MM.1S (cell line): ENCODE measurements at regions not wholly inside any gene's neighbourhood (a gene's known extent, or its start where the extent isn't known, plus 50 kb on each side); places are given as distances from the start of the nearest gene placed in this dataset.

Experiments
- DNase-seq: peaks from one replicate; pipeline ENCODE4 v3.0.0-alpha.2; 2015
- H2AFZ ChIP-seq: fragments of 300-600 bp; sonication (generic); 2 replicates; pipeline ENCODE4 v1.6.0; 2016; ENCODE audit warnings: antibody characterized with exemption, low read length
- H3F3A ChIP-seq: fragments of 300-600 bp; sonication (generic); 2 replicates; pipeline ENCODE4 v1.6.1; 2016; ENCODE audit warnings: mild to moderate bottlenecking, antibody characterized with exemption, low read length, moderate library complexity, mixed read lengths; ENCODE audit not compliant: insufficient read depth
- H3K27ac ChIP-seq: fragments of 300-600 bp; sonication (generic); 2 replicates; pipeline ENCODE4 v1.5.1; 2016; ENCODE audit warnings: mild to moderate bottlenecking, low read length
- H3K27me3 ChIP-seq: fragments of 300-600 bp; sonication (generic); replicated peaks from 2 replicates; pipeline ENCODE4 v1.6.0; 2016; ENCODE audit warnings: low read length; ENCODE audit not compliant: insufficient read depth
- H3K36me3 ChIP-seq: fragments of 300-600 bp; sonication (generic); replicated peaks from 2 replicates; pipeline ENCODE4 v1.6.1; 2016; ENCODE audit warnings: mild to moderate bottlenecking, low read length, mixed read lengths; ENCODE audit not compliant: insufficient read depth
- H3K4me1 ChIP-seq: fragments of 300-600 bp; sonication (generic); 2 replicates; pipeline ENCODE4 v1.6.1; 2016; ENCODE audit warnings: low read length, mixed read lengths
- H3K4me2 ChIP-seq: fragments of 300-600 bp; sonication (generic); 2 replicates; pipeline ENCODE4 v1.6.0; 2016; ENCODE audit warnings: low read depth, low read length
- H3K4me3 ChIP-seq: fragments of 300-600 bp; sonication (generic); 2 replicates; pipeline ENCODE4 v1.5.1; 2016; ENCODE audit warnings: low read length, mixed read lengths
- H3K79me2 ChIP-seq: fragments of 300-600 bp; sonication (generic); 2 replicates; pipeline ENCODE4 v1.6.1; 2016; ENCODE audit warnings: mixed run types, low read length, mixed read lengths
- H3K9ac ChIP-seq: fragments of 300-600 bp; sonication (generic); 2 replicates; pipeline ENCODE4 v1.6.1; 2016; ENCODE audit warnings: low read length, mixed read lengths
- H3K9me2 ChIP-seq: fragments of 300-600 bp; sonication (generic); replicated peaks from 2 replicates; pipeline ENCODE4 v1.6.1; 2016; ENCODE audit warnings: mild to moderate bottlenecking, low read length, mixed read lengths; ENCODE audit not compliant: insufficient read depth
- H3K9me3 ChIP-seq: fragments of 300-600 bp; sonication (generic); replicated peaks from 2 replicates; pipeline ENCODE4 v1.6.1; 2016; ENCODE audit warnings: mild to moderate bottlenecking, low read length, mixed read lengths; ENCODE audit not compliant: insufficient read depth
- H4K20me1 ChIP-seq: fragments of 300-600 bp; sonication (generic); 2 replicates; pipeline ENCODE4 v1.6.1; 2016; ENCODE audit warnings: mild to moderate bottlenecking, low read length, moderate library complexity, mixed read lengths; ENCODE audit not compliant: insufficient read depth
- EZH2 ChIP-seq: fragments of 300-600 bp; sonication (generic); optimal IDR thresholded peaks from 2 replicates; pipeline ENCODE3; 2017; ENCODE audit warnings: low read depth, mild to moderate bottlenecking, antibody characterized with exemption, low read length, mixed read lengths
- EZH2phosphoT487 ChIP-seq: fragments of 300-600 bp; sonication (generic); IDR thresholded peaks from 2 replicates; pipeline ENCODE4 v1.6.1; 2018; ENCODE audit warnings: antibody characterized with exemption, low read length
- TF ChIP-seq, protein P1 (sequence below): fragments of 300-600 bp; sonication (generic); IDR thresholded peaks from 2 replicates; pipeline ENCODE4 v1.5.1; 2016; ENCODE audit warnings: antibody characterized with exemption, low read length, mixed read lengths

DNA sequence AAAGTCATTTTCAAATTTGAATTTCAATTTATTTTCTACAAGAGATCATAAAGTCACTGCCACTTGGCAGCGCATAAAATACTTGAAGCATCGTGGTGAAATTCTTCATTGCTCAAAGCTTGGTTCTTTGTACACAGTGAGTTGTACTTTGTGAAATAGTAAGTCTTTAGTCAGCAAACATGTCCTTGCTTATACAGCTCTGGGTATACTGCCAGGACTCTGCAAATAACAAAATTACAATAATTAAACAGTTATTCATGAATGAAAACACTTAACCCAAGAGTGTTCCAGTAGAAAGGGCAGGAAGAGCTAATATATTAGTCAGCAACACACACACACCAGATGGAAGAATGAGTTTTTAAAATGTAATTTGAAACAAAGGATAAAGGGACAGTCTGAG lies 1300.9 kb upstream of the DIAPH2 start:
- TF ChIP-seq EZH2phosphoT487, result no peak
- TF ChIP-seq EZH2, result no peak
- TF ChIP-seq, protein P1, sequence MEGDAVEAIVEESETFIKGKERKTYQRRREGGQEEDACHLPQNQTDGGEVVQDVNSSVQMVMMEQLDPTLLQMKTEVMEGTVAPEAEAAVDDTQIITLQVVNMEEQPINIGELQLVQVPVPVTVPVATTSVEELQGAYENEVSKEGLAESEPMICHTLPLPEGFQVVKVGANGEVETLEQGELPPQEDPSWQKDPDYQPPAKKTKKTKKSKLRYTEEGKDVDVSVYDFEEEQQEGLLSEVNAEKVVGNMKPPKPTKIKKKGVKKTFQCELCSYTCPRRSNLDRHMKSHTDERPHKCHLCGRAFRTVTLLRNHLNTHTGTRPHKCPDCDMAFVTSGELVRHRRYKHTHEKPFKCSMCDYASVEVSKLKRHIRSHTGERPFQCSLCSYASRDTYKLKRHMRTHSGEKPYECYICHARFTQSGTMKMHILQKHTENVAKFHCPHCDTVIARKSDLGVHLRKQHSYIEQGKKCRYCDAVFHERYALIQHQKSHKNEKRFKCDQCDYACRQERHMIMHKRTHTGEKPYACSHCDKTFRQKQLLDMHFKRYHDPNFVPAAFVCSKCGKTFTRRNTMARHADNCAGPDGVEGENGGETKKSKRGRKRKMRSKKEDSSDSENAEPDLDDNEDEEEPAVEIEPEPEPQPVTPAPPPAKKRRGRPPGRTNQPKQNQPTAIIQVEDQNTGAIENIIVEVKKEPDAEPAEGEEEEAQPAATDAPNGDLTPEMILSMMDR, result no peak
- no peak for DNase-seq
- Histone ChIP-seq H3K27me3 (no peaks in the 10 kb centered on the region), H3K4me1 (0 out of 2 replicates have a peak, but pooled peaks cover 3% of the 10 kb centered on the region), H3K9me2 (no peaks in the 10 kb centered on the region), H3K4me2 (no peak overlapping the region), H3K36me3 (no peaks in the 10 kb centered on the region), H3K9me3 (no peaks in the 10 kb centered on the region), H2AFZ (no peak overlapping the region), H3F3A (no peaks in the 10 kb centered on the region), H3K27ac (no peak overlapping the region), H3K4me3 (no peak overlapping the region), H4K20me1 (no peaks in the 10 kb centered on the region), H3K79me2 (no peaks in the 10 kb centered on the region), H3K9ac (no peak overlapping the region)

DNA sequence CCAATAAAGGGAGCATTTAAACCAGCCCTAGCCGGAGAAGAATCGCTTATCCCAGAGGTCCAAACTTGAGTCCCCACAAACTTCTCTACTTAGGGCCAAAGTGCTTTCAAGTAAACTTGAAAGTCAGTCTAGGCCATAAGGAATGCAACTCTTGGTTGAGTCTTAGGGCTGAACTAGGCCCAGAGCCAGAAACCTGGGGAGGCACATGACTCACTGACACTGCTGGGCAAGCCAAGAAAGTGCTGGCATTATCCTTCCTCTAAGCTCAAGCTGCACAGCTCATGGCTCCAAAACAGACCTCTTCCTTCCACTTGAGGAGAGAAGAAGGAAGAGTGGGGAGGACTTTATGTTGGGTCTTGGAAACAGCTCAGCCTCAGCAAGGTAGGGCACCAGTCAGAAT lies 1257.3 kb upstream of the DIAPH2 start:
- Histone ChIP-seq H3K27ac (no peak overlapping the region), H3K27me3 (no peaks in the 10 kb centered on the region), H3K9me2 (no peaks in the 10 kb centered on the region), H3K79me2 (no peaks in the 10 kb centered on the region), H3K36me3 (no peaks in the 10 kb centered on the region), H3K4me2 (no peak overlapping the region), H3K4me1 (no peaks in the 10 kb centered on the region), H4K20me1 (no peaks in the 10 kb centered on the region), H2AFZ (no peak overlapping the region), H3K9me3 (no peaks in the 10 kb centered on the region), H3K4me3 (no peak overlapping the region), H3K9ac (no peak overlapping the region), H3F3A (no peaks in the 10 kb centered on the region)
- TF ChIP-seq EZH2phosphoT487, result no peak
- no peak for TF ChIP-seq EZH2
- TF ChIP-seq, protein P1, result no peak
- no peak for DNase-seq

DNA sequence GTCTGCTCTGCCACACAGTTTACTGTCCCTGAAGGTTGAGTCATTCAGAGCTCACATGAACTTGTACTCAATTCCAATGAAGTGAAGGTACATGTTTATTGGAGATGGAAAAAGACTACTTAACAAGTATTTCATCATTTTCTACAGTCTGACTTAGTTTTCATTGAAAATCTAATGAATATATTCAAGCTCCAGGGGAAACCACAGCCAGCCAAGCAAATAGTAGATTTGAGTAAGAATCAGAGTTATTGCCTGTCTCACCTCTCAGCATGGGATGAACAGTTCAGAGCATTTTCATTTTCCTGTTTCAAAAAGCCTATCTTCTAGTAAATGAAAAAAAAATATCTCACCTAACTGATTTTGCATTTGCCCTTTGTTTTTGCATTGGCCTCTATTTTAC lies 1249.4 kb upstream of the DIAPH2 start:
- Histone ChIP-seq H3K4me2 (no peak overlapping the region), H3K9me2 (no peaks in the 10 kb centered on the region), H3K27ac (no peak overlapping the region), H2AFZ (no peak overlapping the region), H3F3A (no peaks in the 10 kb centered on the region), H3K9ac (no peak overlapping the region), H3K27me3 (no peaks in the 10 kb centered on the region), H3K4me3 (no peak overlapping the region), H3K36me3 (no peaks in the 10 kb centered on the region), H3K79me2 (no peaks in the 10 kb centered on the region), H3K9me3 (no peaks in the 10 kb centered on the region), H4K20me1 (no peaks in the 10 kb centered on the region), H3K4me1 (no peaks in the 10 kb centered on the region)
- no peak for DNase-seq
- TF ChIP-seq EZH2, result no peak
- TF ChIP-seq, protein P1, result no peak
- TF ChIP-seq EZH2phosphoT487, result no peak
